SK-N-SH (cell line): ENCODE measurements at regions not wholly inside any gene's neighbourhood (a gene's known extent, or its start where the extent isn't known, plus 50 kb on each side); places are given as distances from the start of the nearest gene placed in this dataset.

ENCODE experiments used
- CTCF ChIA-PET: fragments of 300-600, 350-600 bp; formaldehyde crosslinking; extraction: SDS; loops from one replicate; lab custom pipeline; 2021; lab: Yijun Ruan, JAX
- POLR2A ChIA-PET: fragments of 350-600 bp; sonication (Branson Sonifier 250); formaldehyde crosslinking; extraction: SDS; loops from one replicate; lab custom pipeline; 2020; ENCODE audit warnings: antibody characterized with exemption, inconsistent platforms; lab: Yijun Ruan, JAX
- DNase-seq: peaks from one replicate; pipeline ENCODE4 v3.0.0; 2012
- H2AFZ ChIP-seq: fragments of 200-600 bp; sonication (generic); 2 replicates; pipeline ENCODE4 v1.8.1; 2016; ENCODE audit warnings: antibody characterized with exemption, mild to moderate bottlenecking, low read depth
- H3F3A ChIP-seq: fragments of 200-600 bp; sonication (generic); replicated peaks from 2 replicates; pipeline ENCODE3; 2016; ENCODE audit warnings: antibody characterized with exemption, mild to moderate bottlenecking; ENCODE audit not compliant: insufficient read depth
- H3K27ac ChIP-seq, 2 experiments: fragments of 200-500 bp in 1 of 2; fragments of 200-600 bp in 1 of 2; sonication (Bioruptor generic) in 1 of 2; sonication (generic), shearing (Covaris generic) in 1 of 2; 2 replicates each; pipeline versions ENCODE4 v1.5.1 to v1.6.1; 2014 to 2016; ENCODE audit warnings: low read depth in 2 of 2, inconsistent platforms in 1 of 2, low read length in 1 of 2, mild to moderate bottlenecking in 1 of 2, mixed read lengths in 1 of 2
- H3K27me3 ChIP-seq: fragments of 200-600 bp; sonication (generic), shearing (Covaris generic); 2 replicates; pipeline ENCODE4 v1.6.1; 2016; ENCODE audit warnings: mixed run types; ENCODE audit not compliant: insufficient read depth
- H3K36me3 ChIP-seq, 2 experiments: fragments of 200-500 bp in 1 of 2; fragments of 200-600 bp in 1 of 2; sonication (Bioruptor generic) in 1 of 2; sonication (generic) in 1 of 2; replicated peaks in 1 of 2; 2 replicates each; pipeline versions ENCODE3 to v1.5.1; 2014 to 2016; ENCODE audit warnings: low read length in 1 of 2, mild to moderate bottlenecking in 1 of 2; ENCODE audit not compliant: insufficient read depth in 2 of 2, control insufficient read depth in 1 of 2
- H3K4me1 ChIP-seq, 2 experiments: fragments of 200-500 bp in 1 of 2; fragments of 200-600 bp in 1 of 2; sonication (Bioruptor generic) in 1 of 2; sonication (generic), shearing (Covaris generic) in 1 of 2; 2 replicates each; pipeline versions ENCODE4 v1.5.1 to v1.6.1; 2014 to 2016; ENCODE audit warnings: low read depth in 1 of 2, low read length in 1 of 2, mixed run types in 1 of 2; ENCODE audit not compliant: insufficient read depth in 2 of 2, control insufficient read depth in 1 of 2
- H3K4me2 ChIP-seq: fragments of 200-600 bp; sonication (generic), shearing (Covaris generic); 2 replicates; pipeline ENCODE4 v1.6.1; 2017; ENCODE audit warnings: mixed run types
- H3K4me3 ChIP-seq, 2 experiments: fragments of 200-500 bp in 1 of 2; fragments of 200-600 bp in 1 of 2; sonication (Bioruptor generic) in 1 of 2; sonication (generic), shearing (Covaris generic) in 1 of 2; 2 replicates each; pipeline versions ENCODE4 v1.5.1 to v1.8.1; 2014 to 2016; ENCODE audit warnings: low read depth in 2 of 2, inconsistent platforms in 1 of 2, low read length in 1 of 2, mild to moderate bottlenecking in 1 of 2, mixed read lengths in 1 of 2, moderate library complexity in 1 of 2
- H3K79me2 ChIP-seq: fragments of 200-600 bp; sonication (generic); 2 replicates; pipeline ENCODE4 v1.8.1; 2017; ENCODE audit warnings: mild to moderate bottlenecking; ENCODE audit not compliant: insufficient read depth
- H3K9ac ChIP-seq: fragments of 200-600 bp; sonication (generic); 2 replicates; pipeline ENCODE4 v1.6.1; 2017; ENCODE audit warnings: mixed run types
- H3K9me2 ChIP-seq: fragments of 200-600 bp; sonication (generic); 2 replicates; pipeline ENCODE4 v1.6.1; 2017; ENCODE audit warnings: mixed run types
- H3K9me3 ChIP-seq: fragments of 200-600 bp; sonication (generic); 2 replicates; pipeline ENCODE4 v1.6.1; 2017; ENCODE audit warnings: mixed run types, mild to moderate bottlenecking, moderate library complexity
- H4K20me1 ChIP-seq: fragments of 200-600 bp; sonication (generic); 2 replicates; pipeline ENCODE4 v1.6.1; 2017; ENCODE audit warnings: mild to moderate bottlenecking, mixed run types; ENCODE audit not compliant: insufficient read depth
- CHD2 ChIP-seq: fragments of 150-350 bp; IDR thresholded peaks from 2 replicates; pipeline ENCODE4 v1.6.1; 2018; ENCODE audit warnings: low read length; ENCODE audit not compliant: partially characterized antibody
- ELF1 ChIP-seq: IDR thresholded peaks from 2 replicates; pipeline ENCODE4 v1.4.0; 2012
- EP300 ChIP-seq, 2 experiments: IDR thresholded peaks; 2 replicates each; pipeline versions ENCODE4 v1.4.0 to v1.6.1; 2012; ENCODE audit warnings: borderline replicate concordance in 1 of 2, low read depth in 1 of 2, low read length in 1 of 2
- EZH2phosphoT487 ChIP-seq: fragments of 200-600 bp; sonication (generic); IDR thresholded peaks from 2 replicates; pipeline ENCODE4 v1.6.1; 2017; ENCODE audit warnings: low read depth, mixed run types, mild to moderate bottlenecking, antibody characterized with exemption, moderate library complexity, borderline replicate concordance
- FOXJ3 ChIP-seq: sonication (generic); formaldehyde crosslinking; IDR thresholded peaks from 2 replicates; pipeline ENCODE4 v1.5.1; 2020; ENCODE audit warnings: mild to moderate bottlenecking, missing genetic modification reagents
- GATA2 ChIP-seq: sonication (generic); formaldehyde crosslinking; IDR thresholded peaks from 2 replicates; pipeline ENCODE4 v1.5.0; 2020; ENCODE audit warnings: mild to moderate bottlenecking, missing genetic modification reagents
- MXI1 ChIP-seq: IDR thresholded peaks from 2 replicates; pipeline ENCODE4 v1.6.1; 2012; ENCODE audit warnings: mild to moderate bottlenecking, low read depth, low read length, improper control_type of control experiment
- NRF1 ChIP-seq: IDR thresholded peaks from 2 replicates; pipeline ENCODE4 v1.6.1; 2012; ENCODE audit warnings: low read depth, mild to moderate bottlenecking, low read length
- POLR2AphosphoS5 ChIP-seq: IDR thresholded peaks from 2 replicates; pipeline ENCODE4 v1.6.1; 2012; ENCODE audit warnings: low read depth, low read length
- RAD21 ChIP-seq: IDR thresholded peaks from 2 replicates; pipeline ENCODE4 v1.6.1; 2012; ENCODE audit warnings: mild to moderate bottlenecking, low read length
- REST ChIP-seq: IDR thresholded peaks from 2 replicates; pipeline ENCODE4 v1.6.1; 2012; ENCODE audit warnings: mild to moderate bottlenecking, low read depth, low read length, moderate library complexity
- RFX5 ChIP-seq: IDR thresholded peaks from 2 replicates; pipeline ENCODE4 v1.6.1; 2012; ENCODE audit warnings: mild to moderate bottlenecking, improper control_type of control experiment, low read length
- TAF1 ChIP-seq: IDR thresholded peaks from 2 replicates; pipeline ENCODE4 v1.6.1; 2012; ENCODE audit warnings: low read depth, mild to moderate bottlenecking, low read length, moderate library complexity, borderline replicate concordance
- TCF12 ChIP-seq: IDR thresholded peaks from 2 replicates; pipeline ENCODE4 v1.4.0; 2012
- YY1 ChIP-seq: IDR thresholded peaks from 2 replicates; pipeline ENCODE4 v1.4.0; 2012; ENCODE audit warnings: low read depth, mild to moderate bottlenecking
- WGBS: methylation state at CpG from one replicate; pipeline ENCODE4 v1.1.6; 2017; ENCODE audit warnings: low lambda C conversion rate; 5-methylcytosine and 5-hydroxymethylcytosine counted together

GRCh38 chrX:42396136-42396535, 381.8 kb downstream of the PPP1R2C start (continued):
- no peak for TF ChIP-seq CHD2
- TF ChIP-seq TAF1: no peak
- no peak for TF ChIP-seq POLR2AphosphoS5

GRCh38 chrX:42392846-42393245, 385.1 kb downstream of the PPP1R2C start:
- no peak for DNase-seq
- ChIA-PET CTCF (no interaction called here), POLR2A (no interaction called here)

More at GRCh38 chrX:42392846-42393245, 385.1 kb downstream of the PPP1R2C start:
- Histone ChIP-seq H2AFZ (no peak overlapping the region), H3F3A (no peaks in the 10 kb centered on the region), H3K9me3 (no peaks in the 10 kb centered on the region), H3K36me3 (no peaks in the 10 kb centered on the region), H4K20me1 (no peaks in the 10 kb centered on the region), H3K79me2 (no peaks in the 10 kb centered on the region), H3K27ac (no peak overlapping the region), H3K4me2 (no peak overlapping the region), H3K4me3 (no peak overlapping the region), H3K9me2 (no peaks in the 10 kb centered on the region), H3K27me3 (no peaks in the 10 kb centered on the region), H3K9ac (no peak overlapping the region), H3K4me1 (no peaks in the 10 kb centered on the region)
- no peak for TF ChIP-seq YY1
- TF ChIP-seq GATA2 (CRISPR knock-in tag): no peak
- no peak for TF ChIP-seq ELF1
- no peak for TF ChIP-seq EP300 (IDR thresholded peaks at IDR 0.05; ENCODE audit: borderline replicate concordance in 1 of 2, low read depth in 1 of 2, low read length in 1 of 2)
- no peak for TF ChIP-seq CHD2
- TF ChIP-seq EZH2phosphoT487: no peak
- TF ChIP-seq REST: no peak
- TF ChIP-seq TCF12: no peak
- TF ChIP-seq POLR2AphosphoS5: no peak
- no peak for TF ChIP-seq RFX5
- no peak for TF ChIP-seq RAD21
- no peak for TF ChIP-seq TAF1
- no peak for TF ChIP-seq NRF1
- no peak for TF ChIP-seq MXI1
- no peak for TF ChIP-seq FOXJ3 (CRISPR knock-in tag)
- 3% methylated on average over 1 of the region's 1 CpG for WGBS
